NB4 (cell line): ENCODE measurements at regions not wholly inside any gene's neighbourhood (a gene's known extent, or its start where the extent isn't known, plus 50 kb on each side); places are given as distances from the start of the nearest gene placed in this dataset.

ENCODE experiments used
- DNase-seq: peaks from one replicate; pipeline ENCODE4 v3.0.0; 2010; ENCODE audit warnings: low read depth
- H3K4me3 ChIP-seq: one replicate; pipeline ENCODE4 v1.5.1; 2011; ENCODE audit warnings: mild to moderate bottlenecking, low read depth, low read length, moderate library complexity
- CTCF ChIP-seq: IDR thresholded peaks from one replicate; pipeline ENCODE4 v1.5.1; 2012; ENCODE audit warnings: low read depth, low read length
- MAX ChIP-seq: IDR thresholded peaks from 2 replicates; pipeline ENCODE4 v1.6.1; 2011; ENCODE audit warnings: low read depth, low read length
- MYC ChIP-seq: IDR thresholded peaks from 2 replicates; pipeline ENCODE4 v1.6.1; 2011; ENCODE audit warnings: low read depth, low read length
- POLR2A ChIP-seq: IDR thresholded peaks from 2 replicates; pipeline ENCODE4 v1.6.1; 2011; ENCODE audit warnings: mild to moderate bottlenecking; ENCODE audit not compliant: insufficient read length; ENCODE audit errors: extremely low read depth

- DNase-seq = no peak
- no peak overlapping the region for H3K4me3 ChIP-seq
- TF ChIP-seq MAX (no peak), CTCF (no peak), POLR2A (no peak), MYC (no peak)
Observed at GRCh38 chr15:62823561-62823960, 219.0 kb upstream of the TPM1 start.

DNA sequence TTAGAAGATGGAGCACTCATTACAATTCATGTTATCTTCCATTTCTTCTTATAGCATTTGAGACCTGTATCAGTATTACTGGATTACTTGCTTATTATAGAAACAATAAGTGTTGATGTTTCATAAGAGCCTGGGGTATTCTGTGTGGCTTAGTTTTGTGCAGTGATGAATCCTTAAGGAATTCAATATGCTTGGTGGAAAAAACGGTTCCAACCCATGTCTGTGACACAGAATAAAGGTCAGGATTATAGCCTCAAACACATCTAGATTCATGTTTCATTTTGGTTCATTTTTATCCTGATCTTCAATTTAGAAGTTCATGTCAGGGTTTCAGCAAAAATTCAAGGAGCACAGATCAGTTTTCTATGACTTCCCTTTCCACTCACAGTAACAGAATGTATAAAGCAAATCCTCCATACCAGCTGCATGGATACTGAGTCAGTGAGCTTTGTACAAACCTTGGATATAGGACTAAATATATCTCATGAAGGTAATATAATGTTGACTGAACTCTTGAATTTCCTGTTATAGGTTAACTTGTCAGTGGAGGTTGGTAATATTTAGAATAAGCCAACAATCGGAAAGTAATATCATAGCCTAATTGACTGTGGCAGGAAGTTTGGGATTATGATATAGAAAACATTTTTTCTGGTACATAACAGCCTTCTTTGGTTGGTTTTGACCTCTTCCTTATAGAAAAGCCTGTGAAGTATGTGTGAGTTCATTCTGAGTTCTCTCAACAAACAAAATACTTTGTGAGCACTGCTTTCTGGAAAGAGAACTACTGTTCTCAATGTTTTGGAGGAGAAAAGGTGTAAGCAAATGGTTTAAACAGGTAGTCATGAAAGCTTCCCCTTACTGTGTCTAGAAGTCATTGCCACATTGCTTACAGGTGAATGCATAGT lies 218.2 kb upstream of the TPM1 start:
- no peak for DNase-seq
- TF ChIP-seq POLR2A (no peak), MAX (no peak), MYC (no peak), CTCF (no peak)
- H3K4me3 ChIP-seq = no peak overlapping the region

GRCh38 chr15:62825191-62825590 lies 217.4 kb upstream of the TPM1 start:
- TF ChIP-seq MYC (no peak), MAX (no peak), CTCF (no peak), POLR2A (no peak)
- no peak overlapping the region for H3K4me3 ChIP-seq
- no peak for DNase-seq

DNA sequence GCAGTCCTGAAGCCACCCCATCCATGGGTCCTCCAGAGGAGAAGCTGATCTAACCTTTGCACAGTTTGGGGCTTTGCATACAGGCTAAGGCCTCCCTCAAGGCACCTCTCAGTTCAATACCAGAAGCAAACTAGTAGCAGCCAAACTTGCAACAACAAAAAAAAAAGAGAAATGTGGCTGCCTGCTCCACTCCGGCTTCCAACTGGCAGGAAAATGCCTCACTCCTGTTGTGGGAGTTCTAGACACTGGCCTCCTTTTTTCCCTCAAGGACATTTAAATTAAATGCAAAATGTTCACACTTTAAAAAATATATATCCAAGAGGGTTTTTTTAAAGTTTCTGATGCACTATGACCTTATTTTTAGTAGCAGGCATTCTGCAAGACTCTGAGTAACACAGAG lies 216.0 kb upstream of the TPM1 start:
- no peak for DNase-seq
- TF ChIP-seq MAX = no peak
- no peak for TF ChIP-seq CTCF
- no peak for TF ChIP-seq POLR2A
- TF ChIP-seq MYC = no peak
- H3K4me3 ChIP-seq = no peak overlapping the region

DNA sequence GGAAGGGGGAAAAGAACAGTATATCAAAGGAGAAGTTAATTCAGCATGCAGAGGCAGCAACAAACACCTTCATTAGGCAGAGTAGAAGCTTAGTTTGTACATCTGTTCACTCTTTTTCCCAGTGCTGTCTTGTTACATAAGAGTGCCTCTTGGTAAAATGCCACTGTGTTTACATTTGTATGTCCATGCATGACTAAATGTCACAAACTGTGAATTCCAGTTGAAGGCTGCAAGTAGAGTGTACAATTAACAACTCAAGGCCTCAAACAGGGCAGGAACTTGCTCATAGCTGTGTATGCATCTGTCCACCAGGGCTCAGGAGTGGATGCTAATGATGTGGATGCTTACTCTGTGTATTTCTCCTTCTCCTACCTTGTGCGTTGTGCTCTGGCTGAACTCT lies 214.2 kb upstream of the TPM1 start:
- DNase-seq = no peak
- no peak overlapping the region for H3K4me3 ChIP-seq
- TF ChIP-seq MYC = no peak
- no peak for TF ChIP-seq MAX
- TF ChIP-seq CTCF = no peak
- TF ChIP-seq POLR2A = no peak

DNA sequence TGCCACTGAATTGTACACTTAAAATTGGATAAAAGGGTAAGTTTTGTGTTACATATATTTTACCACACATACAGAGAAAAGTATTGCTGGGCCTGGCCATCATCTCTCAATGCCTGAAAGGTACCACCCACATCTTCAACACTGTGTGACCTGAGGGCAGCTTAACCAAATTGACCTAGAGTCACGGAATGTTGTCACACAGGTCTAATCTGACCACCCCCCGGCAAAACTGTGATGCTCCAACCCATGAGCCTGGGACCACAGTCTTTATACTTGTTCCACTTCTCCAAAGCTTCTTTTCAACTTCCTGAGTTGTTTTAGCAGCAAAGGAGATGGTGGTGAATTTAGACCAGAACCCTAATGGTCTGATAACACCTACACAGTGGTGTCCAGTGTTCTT lies 210.3 kb upstream of the TPM1 start:
- H3K4me3 ChIP-seq = no peak overlapping the region
- no peak for DNase-seq
- TF ChIP-seq MAX = no peak
- no peak for TF ChIP-seq MYC
- TF ChIP-seq POLR2A = no peak
- no peak for TF ChIP-seq CTCF
